ENCODE measurements at regions not wholly inside any gene's neighbourhood (a gene's known extent, or its start where the extent isn't known, plus 50 kb on each side); places are given as distances from the start of the nearest gene placed in this dataset.

DNA sequence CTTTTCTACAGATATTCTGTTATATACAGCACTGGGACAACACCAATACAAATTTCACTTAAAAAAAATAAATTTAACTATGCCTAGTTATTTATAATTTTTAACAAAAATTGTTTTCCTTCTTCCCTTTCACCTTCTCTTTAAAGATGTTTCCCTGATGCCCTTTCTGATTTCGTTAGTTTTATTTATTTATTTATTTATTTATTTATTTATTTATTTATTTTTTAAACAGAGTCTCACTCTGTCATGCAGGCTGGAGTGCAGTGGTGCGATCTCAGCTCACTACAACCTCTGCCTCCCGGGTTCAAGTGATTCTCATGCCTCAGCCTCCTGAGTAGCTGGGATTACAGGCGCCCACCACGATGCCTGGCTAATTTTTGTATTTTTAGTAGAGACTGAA lies 105.9 kb upstream of the ARMC3 start (continued):
- TF ChIP-seq ZNF510 (tag by site-specific recombination; IDR thresholded peaks at IDR 0.05; ENCODE audit: insufficient replicate concordance), result peak; percentile 85
- peak; percentile 72; the same call in 1 of the 2 replicates for TF ChIP-seq ZNF19 (tag by site-specific recombination; IDR thresholded peaks at IDR 0.05; ENCODE audit: low read depth)
- TF ChIP-seq ZXDB (tag by site-specific recombination; IDR thresholded peaks at IDR 0.05), result peak; percentile 66; the same call in 1 of the 2 replicates
- 0 out of 2 replicates have a peak, but pooled peaks have one; percentile 47 for TF ChIP-seq ZNF610 (tag by site-specific recombination; IDR thresholded peaks at IDR 0.05; ENCODE audit: borderline replicate concordance)
- TF ChIP-seq ZNF366 (tag by site-specific recombination; conservative IDR thresholded peaks at IDR 0.05), result 0 out of 2 replicates have a peak, but pooled peaks have one; percentile 29
- TF ChIP-seq ZNF202 (tag by site-specific recombination; IDR thresholded peaks at IDR 0.05; ENCODE audit: borderline replicate concordance), result peak; percentile 82; the same call in 1 of the 2 replicates
- peak; percentile 38; the same call in 1 of the 2 replicates for TF ChIP-seq ZNF341 (tag by site-specific recombination; IDR thresholded peaks at IDR 0.05; ENCODE audit: low read depth)
- TF ChIP-seq ZNF121 (tag by site-specific recombination; IDR thresholded peaks at IDR 0.05), result 0 out of 2 replicates have a peak, but pooled peaks have one; percentile 27
- TF ChIP-seq ZNF704 (tag by site-specific recombination; IDR thresholded peaks at IDR 0.05), result 0 out of 2 replicates have a peak, but pooled peaks have one; percentile 54
- TF ChIP-seq, protein P1, sequence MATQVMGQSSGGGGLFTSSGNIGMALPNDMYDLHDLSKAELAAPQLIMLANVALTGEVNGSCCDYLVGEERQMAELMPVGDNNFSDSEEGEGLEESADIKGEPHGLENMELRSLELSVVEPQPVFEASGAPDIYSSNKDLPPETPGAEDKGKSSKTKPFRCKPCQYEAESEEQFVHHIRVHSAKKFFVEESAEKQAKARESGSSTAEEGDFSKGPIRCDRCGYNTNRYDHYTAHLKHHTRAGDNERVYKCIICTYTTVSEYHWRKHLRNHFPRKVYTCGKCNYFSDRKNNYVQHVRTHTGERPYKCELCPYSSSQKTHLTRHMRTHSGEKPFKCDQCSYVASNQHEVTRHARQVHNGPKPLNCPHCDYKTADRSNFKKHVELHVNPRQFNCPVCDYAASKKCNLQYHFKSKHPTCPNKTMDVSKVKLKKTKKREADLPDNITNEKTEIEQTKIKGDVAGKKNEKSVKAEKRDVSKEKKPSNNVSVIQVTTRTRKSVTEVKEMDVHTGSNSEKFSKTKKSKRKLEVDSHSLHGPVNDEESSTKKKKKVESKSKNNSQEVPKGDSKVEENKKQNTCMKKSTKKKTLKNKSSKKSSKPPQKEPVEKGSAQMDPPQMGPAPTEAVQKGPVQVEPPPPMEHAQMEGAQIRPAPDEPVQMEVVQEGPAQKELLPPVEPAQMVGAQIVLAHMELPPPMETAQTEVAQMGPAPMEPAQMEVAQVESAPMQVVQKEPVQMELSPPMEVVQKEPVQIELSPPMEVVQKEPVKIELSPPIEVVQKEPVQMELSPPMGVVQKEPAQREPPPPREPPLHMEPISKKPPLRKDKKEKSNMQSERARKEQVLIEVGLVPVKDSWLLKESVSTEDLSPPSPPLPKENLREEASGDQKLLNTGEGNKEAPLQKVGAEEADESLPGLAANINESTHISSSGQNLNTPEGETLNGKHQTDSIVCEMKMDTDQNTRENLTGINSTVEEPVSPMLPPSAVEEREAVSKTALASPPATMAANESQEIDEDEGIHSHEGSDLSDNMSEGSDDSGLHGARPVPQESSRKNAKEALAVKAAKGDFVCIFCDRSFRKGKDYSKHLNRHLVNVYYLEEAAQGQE (tag by site-specific recombination; IDR thresholded peaks at IDR 0.05), result peak; percentile 80; the same call in 1 of the 2 replicates
- peak; percentile 74; the same call in 1 of the 2 replicates for TF ChIP-seq ZNF404 (tag by site-specific recombination; IDR thresholded peaks at IDR 0.05)
- TF ChIP-seq ZNF426 (tag by site-specific recombination; IDR thresholded peaks at IDR 0.05), result peak; percentile 92
- TF ChIP-seq SP3 (tag by site-specific recombination; IDR thresholded peaks at IDR 0.05), result peak; percentile 25; the same call in 1 of the 2 replicates
- TF ChIP-seq ZFP37 (tag by site-specific recombination; IDR thresholded peaks at IDR 0.05), result peak; percentile 55; the same call in 1 of the 2 replicates
- TF ChIP-seq ZNF629 (tag by site-specific recombination; IDR thresholded peaks at IDR 0.05), result peak; percentile 62
- 0 out of 2 replicates have a peak, but pooled peaks have one; percentile 18 for TF ChIP-seq ZNF24 (tag by site-specific recombination; IDR thresholded peaks at IDR 0.05)
- 0 out of 2 replicates have a peak, but pooled peaks have one; percentile 65 for TF ChIP-seq ZNF354C (tag by site-specific recombination; IDR thresholded peaks at IDR 0.05; ENCODE audit: borderline replicate concordance, low read depth)
- TF ChIP-seq ZNF555 (tag by site-specific recombination; conservative IDR thresholded peaks at IDR 0.05), result peak; percentile 92
- TF ChIP-seq ZNF623 (tag by site-specific recombination; IDR thresholded peaks at IDR 0.05), result peak; percentile 81
- peak; percentile 39 for TF ChIP-seq ZNF654 (tag by site-specific recombination; IDR thresholded peaks at IDR 0.05; ENCODE audit: low read depth)
- peak; percentile 82 for TF ChIP-seq ZNF140 (tag by site-specific recombination; IDR thresholded peaks at IDR 0.05)
- TF ChIP-seq, protein P2, sequence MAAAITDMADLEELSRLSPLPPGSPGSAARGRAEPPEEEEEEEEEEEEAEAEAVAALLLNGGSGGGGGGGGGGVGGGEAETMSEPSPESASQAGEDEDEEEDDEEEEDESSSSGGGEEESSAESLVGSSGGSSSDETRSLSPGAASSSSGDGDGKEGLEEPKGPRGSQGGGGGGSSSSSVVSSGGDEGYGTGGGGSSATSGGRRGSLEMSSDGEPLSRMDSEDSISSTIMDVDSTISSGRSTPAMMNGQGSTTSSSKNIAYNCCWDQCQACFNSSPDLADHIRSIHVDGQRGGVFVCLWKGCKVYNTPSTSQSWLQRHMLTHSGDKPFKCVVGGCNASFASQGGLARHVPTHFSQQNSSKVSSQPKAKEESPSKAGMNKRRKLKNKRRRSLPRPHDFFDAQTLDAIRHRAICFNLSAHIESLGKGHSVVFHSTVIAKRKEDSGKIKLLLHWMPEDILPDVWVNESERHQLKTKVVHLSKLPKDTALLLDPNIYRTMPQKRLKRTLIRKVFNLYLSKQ (tag by site-specific recombination; IDR thresholded peaks at IDR 0.05; ENCODE audit: borderline replicate concordance), result peak; percentile 66; the same call in 1 of the 2 replicates
- TF ChIP-seq RBAK (tag by site-specific recombination; IDR thresholded peaks at IDR 0.05), result peak; percentile 78; the same call in 1 of the 2 replicates
- peak; percentile 71 for TF ChIP-seq ZBTB8A (tag by site-specific recombination; IDR thresholded peaks at IDR 0.05)
- peak; percentile 93 for TF ChIP-seq ZNF518A (tag by site-specific recombination; conservative IDR thresholded peaks at IDR 0.05; ENCODE audit: low read depth)
- TF ChIP-seq ZNF394 (tag by site-specific recombination; IDR thresholded peaks at IDR 0.05; ENCODE audit: borderline replicate concordance), result peak; percentile 97

Data from HEK293 (cell line).